Activated CD4-positive, alpha-beta T cell treated with anti-CD3 and anti-CD28 coated beads, Interleukin-2, amount 10 ng/mL, durations not matched to agents 7 days and 5 days (primary cell): ENCODE measurements at regions not wholly inside any gene's neighbourhood (a gene's known extent, or its start where the extent isn't known, plus 50 kb on each side); places are given as distances from the start of the nearest gene placed in this dataset.

Experiments used
- CTCF ChIA-PET: fragments of 350-600 bp; sonication (Branson Sonifier 250); formaldehyde crosslinking; loops from one replicate; lab custom pipeline; 2021; ENCODE audit warnings: antibody characterized with exemption; lab: Charles Lee
- POLR2A ChIA-PET: fragments of 350-600 bp; sonication (Branson Sonifier 250); formaldehyde crosslinking; loops from one replicate; lab custom pipeline; 2021; ENCODE audit warnings: antibody characterized with exemption; lab: Charles Lee
- DNase-seq: peaks from one replicate; pipeline ENCODE4 v3.0.0-alpha.2; 2020
- H3K27ac Mint-ChIP-seq: one replicate; pipeline ENCODE4 v1.8.0; 2021; ENCODE audit warnings: mild to moderate bottlenecking, moderate library complexity, mixed read lengths
- H3K27me3 Mint-ChIP-seq: one replicate; pipeline ENCODE4 v1.8.0; 2021; ENCODE audit warnings: mixed read lengths
- H3K36me3 Mint-ChIP-seq: one replicate; pipeline ENCODE4 v1.8.0; 2021; ENCODE audit warnings: low read depth, mixed read lengths
- H3K4me1 Mint-ChIP-seq: one replicate; pipeline ENCODE4 v1.8.0; 2021; ENCODE audit warnings: mixed read lengths
- H3K4me3 Mint-ChIP-seq: one replicate; pipeline ENCODE4 v1.8.0; 2021; ENCODE audit warnings: mild to moderate bottlenecking, moderate library complexity, mixed read lengths
- H3K9me3 Mint-ChIP-seq: one replicate; pipeline ENCODE4 v1.8.0; 2021; ENCODE audit warnings: mixed read lengths

- POLR2A ChIA-PET, result no interaction called here
These were observed 424.7 kb upstream of the NRP1 start for GRCh38 chr10:33759191-33759590.

GRCh38 chr10:33758299-33758698 is 423.8 kb upstream of the NRP1 start:
- no peak for DNase-seq
- no peaks in the 10 kb centered on the region for H3K27me3 Mint-ChIP-seq
- H3K4me1 Mint-ChIP-seq, result no peaks in the 10 kb centered on the region
- H3K9me3 Mint-ChIP-seq, result no peaks in the 10 kb centered on the region
- H3K4me3 Mint-ChIP-seq, result no peak overlapping the region
- H3K36me3 Mint-ChIP-seq, result no peaks in the 10 kb centered on the region
- H3K27ac Mint-ChIP-seq, result no peak overlapping the region
- CTCF ChIA-PET, result interaction anchor here (1.0 kb wide), 1 partner anchor 19 kb away, joined by 3 read pairs; no protein-coding TSS in a partner anchor
- POLR2A ChIA-PET, result no interaction called here

More at GRCh38 chr10:33759191-33759590, 424.7 kb upstream of the NRP1 start:
- Mint-ChIP-seq H3K4me3 (no peak overlapping the region), H3K27me3 (no peaks in the 10 kb centered on the region), H3K27ac (no peak overlapping the region), H3K9me3 (no peaks in the 10 kb centered on the region), H3K36me3 (no peaks in the 10 kb centered on the region), H3K4me1 (no peaks in the 10 kb centered on the region)
- DNase-seq, result no peak
- CTCF ChIA-PET, result interaction anchor here (0.6 to 1.0 kb wide), 2 partner anchors 18 to 349 kb away, joined by 3 read pairs; no protein-coding TSS in a partner anchor

GRCh38 chr10:33754052-33754451 is 419.6 kb upstream of the NRP1 start:
- no peaks in the 10 kb centered on the region for H3K27me3 Mint-ChIP-seq
- ChIA-PET POLR2A (no interaction called here), CTCF (no interaction called here)

GRCh38 chr10:33753389-33753788 is 418.9 kb upstream of the NRP1 start:
- Mint-ChIP-seq H3K4me1 (no peaks in the 10 kb centered on the region), H3K27ac (no peak overlapping the region), H3K4me3 (no peak overlapping the region), H3K27me3 (no peaks in the 10 kb centered on the region), H3K9me3 (no peaks in the 10 kb centered on the region), H3K36me3 (no peaks in the 10 kb centered on the region)
- POLR2A ChIA-PET, result no interaction called here
- CTCF ChIA-PET, result no interaction called here
- no peak for DNase-seq

More at GRCh38 chr10:33754052-33754451, 419.6 kb upstream of the NRP1 start:
- no peak overlapping the region for H3K4me3 Mint-ChIP-seq
- H3K4me1 Mint-ChIP-seq, result no peaks in the 10 kb centered on the region
- no peaks in the 10 kb centered on the region for H3K9me3 Mint-ChIP-seq
- no peak for DNase-seq
- H3K27ac Mint-ChIP-seq, result no peak overlapping the region
- H3K36me3 Mint-ChIP-seq, result no peaks in the 10 kb centered on the region

GRCh38 chr10:33749790-33750189 is 415.3 kb upstream of the NRP1 start:
- CTCF ChIA-PET, result no interaction called here
- POLR2A ChIA-PET, result no interaction called here
- Mint-ChIP-seq H3K9me3 (no peaks in the 10 kb centered on the region), H3K4me3 (no peak overlapping the region), H3K27me3 (no peaks in the 10 kb centered on the region), H3K4me1 (no peaks in the 10 kb centered on the region), H3K27ac (no peak overlapping the region), H3K36me3 (no peaks in the 10 kb centered on the region)
- DNase-seq, result no peak

GRCh38 chr10:33749067-33749735 is 414.7 kb upstream of the NRP1 start:
- no peaks in the 10 kb centered on the region for H3K9me3 Mint-ChIP-seq
- H3K4me1 Mint-ChIP-seq, result no peaks in the 10 kb centered on the region
- ChIA-PET CTCF (no interaction called here), POLR2A (no interaction called here)
- H3K36me3 Mint-ChIP-seq, result no peaks in the 10 kb centered on the region
- no peak overlapping the region for H3K4me3 Mint-ChIP-seq
- no peak overlapping the region for H3K27ac Mint-ChIP-seq
- H3K27me3 Mint-ChIP-seq, result no peaks in the 10 kb centered on the region
- no peak for DNase-seq

GRCh38 chr10:33746836-33747268 is 412.4 kb upstream of the NRP1 start:
- H3K9me3 Mint-ChIP-seq, result no peaks in the 10 kb centered on the region
- no peaks in the 10 kb centered on the region for H3K27me3 Mint-ChIP-seq
- H3K4me1 Mint-ChIP-seq, result no peaks in the 10 kb centered on the region
- CTCF ChIA-PET, result no interaction called here
- no peak overlapping the region for H3K4me3 Mint-ChIP-seq
- no peak for DNase-seq
- H3K27ac Mint-ChIP-seq, result no peak overlapping the region
- no peaks in the 10 kb centered on the region for H3K36me3 Mint-ChIP-seq
- POLR2A ChIA-PET, result no interaction called here

GRCh38 chr10:33746186-33746585 is 411.7 kb upstream of the NRP1 start:
- no peaks in the 10 kb centered on the region for H3K27me3 Mint-ChIP-seq
- CTCF ChIA-PET, result no interaction called here
- no peaks in the 10 kb centered on the region for H3K36me3 Mint-ChIP-seq

GRCh38 chr10:33743429-33743857 is 409.0 kb upstream of the NRP1 start:
- ChIA-PET POLR2A (no interaction called here), CTCF (interaction anchor here (0.6 kb wide), 1 partner anchor 822 kb away, joined by 3 read pairs; no protein-coding TSS in a partner anchor)
- H3K4me1 Mint-ChIP-seq, result no peaks in the 10 kb centered on the region
- DNase-seq, result no peak
- no peaks in the 10 kb centered on the region for H3K27me3 Mint-ChIP-seq
- H3K27ac Mint-ChIP-seq, result no peak overlapping the region
- H3K36me3 Mint-ChIP-seq, result no peaks in the 10 kb centered on the region
- no peak overlapping the region for H3K4me3 Mint-ChIP-seq
- H3K9me3 Mint-ChIP-seq, result no peaks in the 10 kb centered on the region

More at GRCh38 chr10:33746186-33746585, 411.7 kb upstream of the NRP1 start:
- Mint-ChIP-seq H3K4me1 (no peaks in the 10 kb centered on the region), H3K27ac (no peak overlapping the region), H3K9me3 (no peaks in the 10 kb centered on the region), H3K4me3 (no peak overlapping the region)
- POLR2A ChIA-PET, result no interaction called here
- no peak for DNase-seq

- Mint-ChIP-seq H3K4me3 (no peak overlapping the region), H3K9me3 (no peaks in the 10 kb centered on the region), H3K4me1 (no peaks in the 10 kb centered on the region), H3K36me3 (no peaks in the 10 kb centered on the region), H3K27me3 (no peaks in the 10 kb centered on the region), H3K27ac (no peak overlapping the region)
- POLR2A ChIA-PET, result no interaction called here
- no peak for DNase-seq
- CTCF ChIA-PET, result no interaction called here
These were observed 404.6 kb upstream of the NRP1 start for GRCh38 chr10:33739031-33739430.

GRCh38 chr10:33735464-33735923 is 401.0 kb upstream of the NRP1 start:
- no peak overlapping the region for H3K4me3 Mint-ChIP-seq
- no peaks in the 10 kb centered on the region for H3K27me3 Mint-ChIP-seq
- H3K9me3 Mint-ChIP-seq, result no peaks in the 10 kb centered on the region
- no peak for DNase-seq
- ChIA-PET CTCF (no interaction called here), POLR2A (no interaction called here)
- no peaks in the 10 kb centered on the region for H3K4me1 Mint-ChIP-seq
- no peak overlapping the region for H3K27ac Mint-ChIP-seq
- no peaks in the 10 kb centered on the region for H3K36me3 Mint-ChIP-seq

GRCh38 chr10:33734393-33735155 is 400.1 kb upstream of the NRP1 start:
- DNase-seq, result no peak
- ChIA-PET CTCF (no interaction called here), POLR2A (no interaction called here)
- no peaks in the 10 kb centered on the region for H3K9me3 Mint-ChIP-seq
- H3K27me3 Mint-ChIP-seq, result no peaks in the 10 kb centered on the region
- no peak overlapping the region for H3K4me3 Mint-ChIP-seq
- no peaks in the 10 kb centered on the region for H3K4me1 Mint-ChIP-seq
- H3K36me3 Mint-ChIP-seq, result no peaks in the 10 kb centered on the region
- H3K27ac Mint-ChIP-seq, result no peak overlapping the region

- no peaks in the 10 kb centered on the region for H3K27me3 Mint-ChIP-seq
- no peak for DNase-seq
- no peaks in the 10 kb centered on the region for H3K9me3 Mint-ChIP-seq
- H3K27ac Mint-ChIP-seq, result no peak overlapping the region
- no peaks in the 10 kb centered on the region for H3K36me3 Mint-ChIP-seq
- H3K4me3 Mint-ChIP-seq, result no peak overlapping the region
- CTCF ChIA-PET, result no interaction called here
- H3K4me1 Mint-ChIP-seq, result no peaks in the 10 kb centered on the region
- POLR2A ChIA-PET, result no interaction called here
These were observed 398.6 kb upstream of the NRP1 start for GRCh38 chr10:33733058-33733457.
